Neural progenitor cell (in vitro differentiated cells): ENCODE measurements at regions not wholly inside any gene's neighbourhood (a gene's known extent, or its start where the extent isn't known, plus 50 kb on each side); places are given as distances from the start of the nearest gene placed in this dataset.

Source experiments
- DNase-seq: peaks from one replicate; pipeline ENCODE4 v3.0.0-alpha.2; 2016; ENCODE audit warnings: low spot score
- H2AFZ ChIP-seq: fragments of 200-600 bp; sonication (generic); replicated peaks from 2 replicates; pipeline ENCODE4 v1.6.1; 2016; ENCODE audit warnings: antibody characterized with exemption
- H3F3A ChIP-seq: fragments of 200-600 bp; sonication (generic); 2 replicates; pipeline ENCODE4 v1.6.1; 2016; ENCODE audit warnings: antibody characterized with exemption, low read depth
- H3K27ac ChIP-seq: fragments of 200-600 bp; sonication (generic); 2 replicates; pipeline ENCODE4 v1.5.1; 2016; ENCODE audit warnings: mild to moderate bottlenecking
- H3K27me3 ChIP-seq: fragments of 200-600 bp; sonication (generic); 2 replicates; pipeline ENCODE4 v1.6.1; 2016; ENCODE audit warnings: mild to moderate bottlenecking, moderate library complexity
- H3K36me3 ChIP-seq: fragments of 200-600 bp; sonication (generic); 2 replicates; pipeline ENCODE4 v1.5.1; 2016
- H3K4me1 ChIP-seq: fragments of 200-600 bp; sonication (generic); 2 replicates; pipeline ENCODE4 v1.6.1; 2016; ENCODE audit warnings: mixed run types
- H3K4me2 ChIP-seq: fragments of 200-600 bp; sonication (generic); 2 replicates; pipeline ENCODE4 v1.6.1; 2016
- H3K4me3 ChIP-seq: fragments of 200-600 bp; sonication (generic); 2 replicates; pipeline ENCODE4 v1.5.1; 2016
- H3K79me2 ChIP-seq: fragments of 200-600 bp; sonication (generic); 2 replicates; pipeline ENCODE4 v1.6.1; 2016; ENCODE audit warnings: low read depth
- H3K9ac ChIP-seq: fragments of 200-600 bp; sonication (generic); 2 replicates; pipeline ENCODE4 v1.6.1; 2016
- H3K9me3 ChIP-seq: fragments of 200-600 bp; sonication (generic); 2 replicates; pipeline ENCODE4 v1.5.1; 2016; ENCODE audit warnings: low read depth
- H4K20me1 ChIP-seq: fragments of 200-600 bp; sonication (generic); 2 replicates; pipeline ENCODE4 v1.6.1; 2016; ENCODE audit warnings: low read depth
- H3K27ac Mint-ChIP-seq: 3 replicates; pipeline ENCODE4 v1.8.0; 2021; ENCODE audit warnings: mixed read lengths
- H3K27me3 Mint-ChIP-seq: 2 replicates; pipeline ENCODE4 v1.8.0; 2022; ENCODE audit warnings: low read depth, mild to moderate bottlenecking, inconsistent platforms, moderate library complexity, mixed read lengths; ENCODE audit not compliant: insufficient read depth
- H3K36me3 Mint-ChIP-seq: 3 replicates; pipeline ENCODE4 v1.8.0; 2021; ENCODE audit warnings: mixed read lengths
- H3K4me1 Mint-ChIP-seq: 3 replicates; pipeline ENCODE4 v1.8.0; 2021; ENCODE audit warnings: mixed read lengths
- H3K4me3 Mint-ChIP-seq: 3 replicates; pipeline ENCODE4 v1.8.0; 2021; ENCODE audit warnings: mild to moderate bottlenecking, moderate library complexity, mixed read lengths
- H3K9me3 Mint-ChIP-seq: 3 replicates; pipeline ENCODE4 v1.8.0; 2020; ENCODE audit warnings: mixed read lengths
- CTCF ChIP-seq: fragments of 200-600 bp; sonication (generic); IDR thresholded peaks from 2 replicates; pipeline ENCODE4 v1.5.1; 2017; ENCODE audit warnings: antibody characterized with exemption, mild to moderate bottlenecking
- EZH2 ChIP-seq: fragments of 200-600 bp; sonication (generic); IDR thresholded peaks from 2 replicates; pipeline ENCODE4 v1.6.1; 2017; ENCODE audit warnings: antibody characterized with exemption, mild to moderate bottlenecking, moderate library complexity
- EZH2phosphoT487 ChIP-seq: fragments of 200-600 bp; sonication (generic); IDR thresholded peaks from 2 replicates; pipeline ENCODE4 v1.6.1; 2017; ENCODE audit warnings: antibody characterized with exemption

- H3F3A ChIP-seq: no peaks in the 10 kb centered on the region
- H3K4me1 Mint-ChIP-seq: peaks cover 4% of the 10 kb centered on the region
- H3K36me3 Mint-ChIP-seq: no peaks in the 10 kb centered on the region
- no peak overlapping the region for H3K4me2 ChIP-seq
- peaks cover 5% of the 10 kb centered on the region for H3K36me3 ChIP-seq
- H3K4me1 ChIP-seq: no peaks in the 10 kb centered on the region
- no peak overlapping the region for H3K4me3 Mint-ChIP-seq
- TF ChIP-seq EZH2phosphoT487 (no peak), EZH2 (no peak), CTCF (no peak)
- no peak overlapping the region for H3K9ac ChIP-seq
- H3K27ac ChIP-seq: no peak overlapping the region
- H3K27me3 Mint-ChIP-seq: no peaks in the 10 kb centered on the region
- H4K20me1 ChIP-seq: no peaks in the 10 kb centered on the region
- no peaks in the 10 kb centered on the region for H3K9me3 Mint-ChIP-seq
- no peak for DNase-seq
- no peak overlapping the region for H2AFZ ChIP-seq
- H3K9me3 ChIP-seq: peaks cover 14% of the 10 kb centered on the region
- no peak overlapping the region for H3K27ac Mint-ChIP-seq
- no peak overlapping the region for H3K4me3 ChIP-seq
- H3K79me2 ChIP-seq: no peaks in the 10 kb centered on the region
- no peaks in the 10 kb centered on the region for H3K27me3 ChIP-seq
These were observed 1150.9 kb downstream of the MRPL39 start for GRCh38 chr21:24456358-24456757.

- H3K27me3 ChIP-seq: no peaks in the 10 kb centered on the region
- no peaks in the 10 kb centered on the region for H3K4me1 ChIP-seq
- no peaks in the 10 kb centered on the region for H3K36me3 ChIP-seq
- no peak overlapping the region for H2AFZ ChIP-seq
- DNase-seq: no peak
- Mint-ChIP-seq H3K9me3 (no peaks in the 10 kb centered on the region), H3K4me1 (no peaks in the 10 kb centered on the region), H3K4me3 (no peak overlapping the region), H3K27ac (no peak overlapping the region), H3K27me3 (no peaks in the 10 kb centered on the region), H3K36me3 (no peaks in the 10 kb centered on the region)
- no peaks in the 10 kb centered on the region for H3F3A ChIP-seq
- no peak overlapping the region for H3K27ac ChIP-seq
- TF ChIP-seq CTCF (no peak), EZH2 (no peak), EZH2phosphoT487 (no peak)
- no peaks in the 10 kb centered on the region for H3K79me2 ChIP-seq
- H4K20me1 ChIP-seq: no peaks in the 10 kb centered on the region
- H3K4me3 ChIP-seq: no peak overlapping the region
- peaks cover 21% of the 10 kb centered on the region for H3K9me3 ChIP-seq
- no peak overlapping the region for H3K4me2 ChIP-seq
- no peak overlapping the region for H3K9ac ChIP-seq
These were observed 1157.2 kb downstream of the MRPL39 start for GRCh38 chr21:24450119-24450518.

GRCh38 chr21:24445517-24445916 lies 1161.8 kb downstream of the MRPL39 start:
- Histone ChIP-seq H3F3A (no peaks in the 10 kb centered on the region), H3K36me3 (no peaks in the 10 kb centered on the region), H3K4me3 (no peak overlapping the region), H3K4me1 (no peaks in the 10 kb centered on the region), H4K20me1 (no peaks in the 10 kb centered on the region), H3K27ac (no peak overlapping the region), H3K4me2 (no peak overlapping the region), H3K9me3 (peaks cover 31% of the 10 kb centered on the region), H3K79me2 (no peaks in the 10 kb centered on the region), H3K27me3 (no peaks in the 10 kb centered on the region), H3K9ac (no peak overlapping the region), H2AFZ (no peak overlapping the region)
- no peak overlapping the region for H3K27ac Mint-ChIP-seq
- H3K4me3 Mint-ChIP-seq: no peak overlapping the region
- H3K36me3 Mint-ChIP-seq: no peaks in the 10 kb centered on the region
- H3K4me1 Mint-ChIP-seq: no peaks in the 10 kb centered on the region
- H3K9me3 Mint-ChIP-seq: no peaks in the 10 kb centered on the region
- H3K27me3 Mint-ChIP-seq: no peaks in the 10 kb centered on the region
- TF ChIP-seq EZH2 (no peak), CTCF (no peak), EZH2phosphoT487 (no peak)
- DNase-seq: no peak

- H3K4me1 Mint-ChIP-seq: no peaks in the 10 kb centered on the region
- Histone ChIP-seq H3F3A (no peaks in the 10 kb centered on the region), H3K9me3 (peaks cover 31% of the 10 kb centered on the region), H2AFZ (no peak overlapping the region), H3K4me2 (no peak overlapping the region), H4K20me1 (no peaks in the 10 kb centered on the region), H3K9ac (no peak overlapping the region), H3K4me3 (no peak overlapping the region), H3K27me3 (no peaks in the 10 kb centered on the region), H3K4me1 (no peaks in the 10 kb centered on the region), H3K27ac (no peak overlapping the region), H3K36me3 (no peaks in the 10 kb centered on the region), H3K79me2 (no peaks in the 10 kb centered on the region)
- no peak overlapping the region for H3K27ac Mint-ChIP-seq
- DNase-seq: no peak
- TF ChIP-seq EZH2phosphoT487 (no peak), EZH2 (no peak), CTCF (no peak)
- H3K9me3 Mint-ChIP-seq: no peaks in the 10 kb centered on the region
- H3K27me3 Mint-ChIP-seq: no peaks in the 10 kb centered on the region
- no peak overlapping the region for H3K4me3 Mint-ChIP-seq
- H3K36me3 Mint-ChIP-seq: no peaks in the 10 kb centered on the region
These were observed 1162.5 kb downstream of the MRPL39 start for GRCh38 chr21:24444736-24445135.
